Stimulated activated CD4-positive, alpha-beta T cell treated with anti-CD3 and anti-CD28 coated beads, TNF-alpha, amount 100 ng/mL, for 1 hour (primary cell): ENCODE measurements at regions not wholly inside any gene's neighbourhood (a gene's known extent, or its start where the extent isn't known, plus 50 kb on each side); places are given as distances from the start of the nearest gene placed in this dataset.

ENCODE experiments used
- DNase-seq, 3 donors: peaks; one replicate each; pipeline ENCODE4 v3.0.0-alpha.2; 2020; ENCODE audit warnings: low read depth in 3 of 3, low spot score in 1 of 3

- no peak for DNase-seq
Observed at GRCh38 chr9:121568343-121569265, 69.0 kb upstream of the GGTA1 start.

DNA sequence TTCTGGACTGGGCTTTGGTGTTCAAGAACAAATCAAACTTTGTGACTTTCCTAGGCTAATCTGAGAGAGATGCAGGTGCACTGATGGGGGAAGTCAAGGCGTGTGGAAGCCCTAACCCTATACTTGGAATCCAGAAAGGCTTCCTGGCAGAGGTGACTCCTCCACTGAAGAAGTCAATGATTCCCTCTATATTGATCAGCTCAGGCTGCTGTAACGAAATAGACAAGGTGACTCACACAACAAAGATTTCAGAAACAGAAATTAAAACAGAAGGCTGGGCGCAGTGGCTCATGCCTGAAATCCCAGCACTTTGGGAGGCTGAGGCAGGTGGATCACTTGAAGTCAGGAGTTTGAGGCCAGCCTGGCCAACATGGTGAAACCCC is 69.6 kb upstream of the GGTA1 start:
- no peak for DNase-seq

DNA sequence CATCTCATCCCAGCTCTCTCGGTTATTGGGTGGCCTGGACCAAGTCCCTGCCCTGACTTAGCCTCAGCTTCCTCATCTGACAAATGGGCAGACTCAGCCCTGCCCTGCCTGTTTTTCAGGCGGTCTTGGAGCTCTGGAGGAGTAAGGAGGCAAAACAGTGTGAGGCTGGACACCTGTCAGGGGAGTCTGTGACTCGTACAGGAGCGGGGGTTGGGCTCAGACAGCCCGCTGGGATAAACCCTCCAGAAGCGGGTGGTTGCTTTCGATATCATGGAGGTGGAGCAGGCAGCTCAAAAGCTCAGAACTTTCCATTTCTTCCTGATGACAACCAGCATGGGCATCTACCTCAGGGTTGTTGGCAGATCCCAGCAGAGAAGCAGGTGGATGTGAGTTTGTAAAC is 72.9 kb upstream of the GGTA1 start:
- DNase-seq, result no peak

- no peak for DNase-seq
Observed at GRCh38 chr9:121573717-121574485, 74.3 kb upstream of the GGTA1 start.

GRCh38 chr9:121574774-121575519 is 75.3 kb upstream of the GGTA1 start:
- no peak for DNase-seq

DNA sequence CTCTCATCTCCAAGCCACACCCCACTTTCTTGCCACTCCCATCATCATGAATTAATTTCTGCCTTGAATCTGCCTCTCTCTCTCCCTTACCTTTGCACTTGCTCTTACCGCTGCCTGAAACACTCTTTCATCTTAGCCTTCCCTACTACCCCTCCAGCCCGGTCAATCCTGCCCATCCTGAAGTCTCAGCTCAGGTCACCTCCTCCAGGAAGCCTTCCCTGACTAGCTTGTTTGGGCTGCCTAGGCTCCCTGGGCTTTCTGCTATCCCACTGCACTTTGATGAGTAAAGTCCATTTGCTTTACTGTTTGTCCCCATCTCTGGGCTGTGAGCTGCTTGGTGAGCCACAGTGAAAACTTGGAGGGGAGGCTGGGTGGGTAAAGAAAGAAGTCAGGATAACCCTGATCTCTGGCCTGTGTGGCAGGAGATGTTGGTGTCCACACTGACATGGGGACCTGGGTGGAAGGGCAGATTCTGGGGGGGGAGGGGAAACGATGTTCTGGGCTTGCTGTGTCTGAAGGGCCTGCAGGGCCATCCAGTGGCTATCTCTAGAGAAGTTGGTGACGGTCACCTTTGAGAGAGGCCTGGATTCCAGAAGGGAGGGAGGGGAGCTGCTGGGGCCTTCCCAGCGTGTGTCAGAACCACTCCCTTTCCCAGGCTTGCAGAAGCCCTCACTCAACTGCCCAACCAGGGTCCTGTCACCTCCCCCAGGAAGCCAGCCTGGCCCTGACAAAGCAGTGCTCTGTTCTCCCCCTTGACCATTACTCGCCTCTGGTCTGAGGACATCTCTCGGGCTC is 75.0 kb upstream of the DAB2IP start:
- no peak for DNase-seq

- no peak for DNase-seq
Observed at GRCh38 chr9:121577166-121577565, 74.3 kb upstream of the DAB2IP start.

DNA sequence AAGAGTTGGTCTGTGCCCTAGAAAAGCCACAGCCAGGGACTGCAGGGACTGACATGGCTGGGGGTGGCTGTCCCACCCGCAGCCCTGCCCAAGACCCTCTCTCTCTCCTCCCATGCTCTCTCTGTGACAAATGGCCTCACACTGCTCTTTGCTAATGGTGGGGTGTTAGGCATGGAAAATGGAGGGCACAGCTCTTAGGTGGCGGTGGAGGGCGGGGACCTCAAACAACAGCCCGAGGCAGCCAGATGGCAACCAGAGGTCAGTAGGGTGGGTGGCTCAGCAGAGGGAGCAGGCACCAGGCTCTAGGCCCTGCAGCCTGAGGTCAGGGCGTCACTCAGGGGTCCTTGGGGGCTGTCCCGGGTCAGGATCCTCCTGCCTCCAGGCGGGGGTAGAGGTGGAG is 73.9 kb upstream of the DAB2IP start:
- no peak for DNase-seq

DNA sequence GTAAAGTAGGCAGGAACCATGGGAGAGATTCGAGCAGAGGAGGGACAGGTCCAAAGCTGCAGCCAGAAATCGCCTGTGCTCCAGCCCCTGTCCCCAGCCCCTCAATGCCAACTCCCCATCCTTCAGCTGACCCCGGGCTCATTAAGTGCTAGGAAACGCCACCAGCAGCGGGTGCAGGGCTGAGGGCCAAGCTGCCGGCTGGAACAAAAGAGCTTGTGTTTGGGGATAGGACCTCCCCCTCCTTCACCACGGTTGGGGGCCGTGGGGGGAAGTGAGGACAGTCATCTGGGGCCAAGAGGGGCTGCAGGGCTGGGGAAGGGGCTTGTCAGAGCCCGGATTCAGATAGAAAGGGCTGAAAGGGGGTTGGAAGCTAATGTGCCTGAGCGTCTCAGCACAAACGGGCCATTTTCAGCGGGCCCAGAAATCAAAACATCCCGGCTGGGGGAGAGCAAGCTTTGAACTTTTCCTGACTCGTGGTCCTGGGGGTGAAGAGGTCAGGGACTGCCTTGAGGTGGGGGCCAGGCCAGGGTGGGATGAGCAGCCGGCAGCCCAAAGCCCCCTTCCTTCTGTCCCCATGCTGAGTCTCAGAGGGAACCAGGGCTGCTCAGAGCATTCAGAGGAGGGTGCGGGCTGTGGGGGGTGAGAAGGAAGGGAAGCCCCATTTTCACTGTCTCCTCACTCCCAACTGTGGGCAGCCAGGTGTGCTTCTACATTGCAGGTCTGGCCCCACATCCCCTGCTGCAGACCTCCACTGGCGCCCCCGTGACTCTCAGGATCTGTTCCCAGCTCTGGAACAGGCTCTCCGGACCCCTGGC is 69.4 kb upstream of the DAB2IP start:
- DNase-seq, result no peak

GRCh38 chr9:121582641-121583040 is 68.8 kb upstream of the DAB2IP start:
- DNase-seq, result no peak

DNA sequence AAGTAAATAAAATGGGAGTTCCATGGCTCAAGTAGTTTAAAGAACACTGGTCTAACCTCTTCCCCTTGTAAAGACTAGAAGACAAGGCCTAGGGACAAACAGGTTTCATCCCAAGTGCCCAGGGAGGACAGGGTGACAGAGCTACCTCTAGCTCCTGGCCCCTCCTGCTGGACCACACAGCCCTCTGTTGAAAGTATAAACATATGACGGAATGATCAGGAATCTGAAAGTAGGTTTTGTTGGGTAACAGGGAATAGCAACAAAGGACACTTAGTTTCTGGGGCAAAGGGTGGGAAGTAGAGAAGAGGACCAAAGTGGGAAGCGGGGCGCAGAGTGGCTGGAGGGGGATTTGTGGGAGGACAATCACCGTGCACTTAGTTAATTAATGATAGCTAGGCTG is 67.0 kb upstream of the DAB2IP start:
- no peak for DNase-seq

GRCh38 chr9:121587863-121588262 is 63.6 kb upstream of the DAB2IP start:
- no peak for DNase-seq

DNA sequence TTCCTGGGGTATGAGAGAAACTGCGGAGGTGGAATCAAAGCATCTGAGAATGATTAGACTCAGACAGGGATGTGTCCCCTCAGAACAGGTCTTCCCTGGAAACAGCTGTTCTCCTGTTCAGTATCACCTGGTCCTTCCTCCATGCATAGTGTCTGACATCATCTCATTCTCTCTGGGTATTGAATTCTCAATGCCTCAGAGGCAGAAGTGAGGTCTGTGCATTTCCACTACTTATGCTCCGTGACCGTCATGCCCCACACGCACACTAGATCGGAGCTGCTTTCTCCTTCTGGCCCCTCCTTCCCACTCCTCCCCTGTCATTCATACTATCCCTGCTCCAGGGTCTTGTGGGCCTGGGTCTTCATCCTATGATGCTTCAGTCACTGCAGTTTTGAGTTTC is 61.4 kb upstream of the DAB2IP start:
- no peak for DNase-seq

GRCh38 chr9:121592265-121592664 is 59.2 kb upstream of the DAB2IP start:
- DNase-seq, result no peak

- DNase-seq, result no peak
Observed at GRCh38 chr9:121593066-121593465, 58.4 kb upstream of the DAB2IP start.

- DNase-seq, result no peak
Observed at GRCh38 chr9:121596515-121596914, 54.9 kb upstream of the DAB2IP start.

GRCh38 chr9:121597698-121598166 is 53.7 kb upstream of the DAB2IP start:
- DNase-seq, result no peak

DNA sequence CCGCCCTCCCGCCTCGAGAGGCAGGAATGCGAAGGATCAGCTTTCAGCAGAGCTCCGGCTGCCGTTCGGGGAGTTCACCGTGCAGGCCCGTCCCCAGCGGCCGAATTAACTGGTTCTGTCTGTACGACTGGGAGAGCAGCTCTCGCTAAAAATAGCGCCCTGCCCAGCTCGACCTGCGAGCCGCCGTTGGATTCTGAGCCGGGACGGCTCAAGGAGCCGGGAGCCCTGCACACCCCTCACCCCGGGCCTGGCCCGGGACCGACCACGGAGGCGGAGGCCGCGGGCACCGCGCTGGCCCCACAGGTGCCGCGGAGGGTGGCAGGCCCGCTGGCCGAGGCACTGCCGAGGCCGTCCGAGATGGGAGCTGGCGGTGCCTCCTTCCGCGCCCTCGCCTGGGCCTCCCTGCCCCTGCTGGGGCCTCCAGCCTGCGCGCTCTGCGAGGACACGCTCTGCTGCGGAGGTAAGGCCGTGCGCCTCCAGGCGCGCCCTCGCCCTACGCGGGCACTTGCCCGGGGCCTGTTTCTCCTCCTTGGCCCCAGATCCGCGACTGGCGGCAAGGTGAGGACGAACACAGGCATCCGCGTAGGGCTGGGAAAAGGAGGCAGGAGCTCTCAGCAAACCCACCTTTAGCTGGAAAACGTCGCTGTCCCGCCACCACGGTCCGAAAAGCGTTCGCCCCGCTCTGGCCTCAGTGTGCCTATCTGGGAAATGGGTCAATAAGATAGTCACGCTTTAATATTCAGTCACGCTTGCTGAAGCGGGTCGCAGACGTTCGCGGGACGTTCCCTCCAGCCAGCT is 53.1 kb upstream of the DAB2IP start:
- DNase-seq, result no peak
